Mesodermal cell (in vitro differentiated cells): ENCODE measurements at regions not wholly inside any gene's neighbourhood (a gene's known extent, or its start where the extent isn't known, plus 50 kb on each side); places are given as distances from the start of the nearest gene placed in this dataset.
A peak's percentile ranks its signal among the peaks of the same experiment; 100 is the strongest.
"Not testable (repeated sequence)": the region's sequence is repeated elsewhere in the genome, so short reads cannot be mapped to it uniquely, and the experiment has no call there.

Source experiments
- H3K27ac ChIP-seq: 2 replicates; pipeline ENCODE4 v1.7.0; 2013; ENCODE audit warnings: mild to moderate bottlenecking, low read depth, low read length, moderate library complexity; ENCODE audit not compliant: severe bottlenecking
- H3K36me3 ChIP-seq: 2 replicates; pipeline ENCODE4 v1.7.1; 2013; ENCODE audit warnings: mild to moderate bottlenecking, low read length, moderate library complexity; ENCODE audit not compliant: control insufficient read depth, insufficient read depth
- H3K4me1 ChIP-seq: one replicate; pipeline ENCODE4 v1.7.1; 2013; ENCODE audit warnings: mild to moderate bottlenecking, low read length; ENCODE audit not compliant: insufficient read depth, control insufficient read depth, poor library complexity, severe bottlenecking
- H3K4me3 ChIP-seq: 2 replicates; pipeline ENCODE4 v1.7.0; 2013; ENCODE audit warnings: low read length, control low read depth, mild to moderate bottlenecking; ENCODE audit not compliant: insufficient read depth, poor library complexity, severe bottlenecking; ENCODE audit errors: extremely low read depth
- H3K9me3 ChIP-seq: 2 replicates; pipeline ENCODE4 v1.7.1; 2013; ENCODE audit warnings: mild to moderate bottlenecking, low read length, moderate library complexity; ENCODE audit not compliant: control insufficient read depth
- WGBS, 2 experiments: methylation state at CpG; one replicate each; pipeline ENCODE4 v1.1.5; 2013; ENCODE audit warnings: missing lambda C conversion rate in 2 of 2; ENCODE audit not compliant: insufficient coverage in 2 of 2; 5-methylcytosine and 5-hydroxymethylcytosine counted together

GRCh38 chr20:53658322-53658721, 64.7 kb upstream of the ZNF217 start:
- Histone ChIP-seq H3K4me3 (no peak overlapping the region), H3K4me1 (peaks cover 24% of the 10 kb centered on the region), H3K27ac (no peak overlapping the region), H3K36me3 (no peaks in the 10 kb centered on the region), H3K9me3 (no peaks in the 10 kb centered on the region)
- WGBS, 2 experiments, result 80 to 97% methylated on average over 2 to 5 of the region's 5 CpGs

GRCh38 chr20:53657732-53658131, 64.1 kb upstream of the ZNF217 start:
- H3K9me3 ChIP-seq, result no peaks in the 10 kb centered on the region
- no peaks in the 10 kb centered on the region for H3K36me3 ChIP-seq
- peaks cover 30% of the 10 kb centered on the region for H3K4me1 ChIP-seq
- H3K27ac ChIP-seq, result no peak overlapping the region
- WGBS, 2 experiments, result no CpG with 5 or more reads among the region's 1 CpG
- no peak overlapping the region for H3K4me3 ChIP-seq

- WGBS, 2 experiments, result 100% methylated on average over 1 of the region's 1 CpG; no CpG with 5 or more reads in 1 of the 2 experiments
- Histone ChIP-seq H3K27ac (no peak overlapping the region), H3K4me3 (no peak overlapping the region), H3K36me3 (no peaks in the 10 kb centered on the region), H3K4me1 (peaks cover 33% of the 10 kb centered on the region), H3K9me3 (no peaks in the 10 kb centered on the region)
Measured at GRCh38 chr20:53657279-53657678, 63.6 kb upstream of the ZNF217 start.

- WGBS, 2 experiments, result 72 to 81% methylated on average over 2 to 3 of the region's 4 CpGs
- no peak overlapping the region for H3K4me3 ChIP-seq
- no peaks in the 10 kb centered on the region for H3K9me3 ChIP-seq
- peak overlapping the region; percentile 36 for H3K27ac ChIP-seq
- H3K4me1 ChIP-seq, result peaks cover 37% of the 10 kb centered on the region
- no peaks in the 10 kb centered on the region for H3K36me3 ChIP-seq
Measured at GRCh38 chr20:53656293-53657202, 62.9 kb upstream of the ZNF217 start.

- H3K27ac ChIP-seq, result peak overlapping the region; percentile 36
- no peaks in the 10 kb centered on the region for H3K36me3 ChIP-seq
- 91 to 100% methylated on average over 2 of the region's 4 CpGs for whole genome bisulfite sequencing, 2 experiments
- H3K4me3 ChIP-seq, result no peak overlapping the region
- no peaks in the 10 kb centered on the region for H3K9me3 ChIP-seq
- H3K4me1 ChIP-seq, result peaks cover 37% of the 10 kb centered on the region
Measured at GRCh38 chr20:53655625-53656292, 62.1 kb upstream of the ZNF217 start.

- Histone ChIP-seq H3K4me3 (no peak overlapping the region), H3K4me1 (peaks cover 33% of the 10 kb centered on the region), H3K27ac (peak overlapping the region; percentile 18), H3K9me3 (no peaks in the 10 kb centered on the region), H3K36me3 (no peaks in the 10 kb centered on the region)
- 91 to 97% methylated on average over 5 to 6 of the region's 13 CpGs for WGBS, 2 experiments
Measured at GRCh38 chr20:53654932-53655624, 61.4 kb upstream of the ZNF217 start.

- not testable (repeated sequence) for H3K27ac ChIP-seq
- 87 to 98% methylated on average over 4 to 5 of the region's 8 CpGs for WGBS, 2 experiments
Measured at GRCh38 chr20:53654521-53654920, 60.9 kb upstream of the ZNF217 start.

GRCh38 chr20:53652859-53653517, 59.3 kb upstream of the ZNF217 start:
- no peaks in the 10 kb centered on the region for H3K36me3 ChIP-seq
- no peak overlapping the region for H3K4me3 ChIP-seq
- WGBS, 2 experiments, result 88 to 90% methylated on average over 3 to 4 of the region's 5 CpGs
- H3K27ac ChIP-seq, result no peak overlapping the region
- peaks cover 33% of the 10 kb centered on the region for H3K4me1 ChIP-seq
- H3K9me3 ChIP-seq, result no peaks in the 10 kb centered on the region

More at GRCh38 chr20:53654521-53654920, 60.9 kb upstream of the ZNF217 start:
- peaks cover 33% of the 10 kb centered on the region for H3K4me1 ChIP-seq
- H3K9me3 ChIP-seq, H3K36me3 ChIP-seq, H3K4me3 ChIP-seq: not testable (repeated sequence)

- Histone ChIP-seq H3K36me3 (no peaks in the 10 kb centered on the region), H3K27ac (no peak overlapping the region), H3K4me3 (no peak overlapping the region), H3K9me3 (no peaks in the 10 kb centered on the region), H3K4me1 (peaks cover 28% of the 10 kb centered on the region)
- 86 to 100% methylated on average over 3 to 5 of the region's 7 CpGs for WGBS, 2 experiments
Measured at GRCh38 chr20:53652090-53652858, 58.6 kb upstream of the ZNF217 start.

GRCh38 chr20:53649493-53649892, 55.9 kb upstream of the ZNF217 start:
- H3K4me1 ChIP-seq, result peaks cover 13% of the 10 kb centered on the region
- H3K36me3 ChIP-seq, H3K9me3 ChIP-seq, H3K4me3 ChIP-seq, H3K27ac ChIP-seq: not testable (repeated sequence)
- 93 to 97% methylated on average over 6 to 9 of the region's 10 CpGs for WGBS, 2 experiments
